ENCODE measurements at regions not wholly inside any gene's neighbourhood (a gene's known extent, or its start where the extent isn't known, plus 50 kb on each side); places are given as distances from the start of the nearest gene placed in this dataset.
A peak's percentile ranks its signal among the peaks of the same experiment; 100 is the strongest.

DNA sequence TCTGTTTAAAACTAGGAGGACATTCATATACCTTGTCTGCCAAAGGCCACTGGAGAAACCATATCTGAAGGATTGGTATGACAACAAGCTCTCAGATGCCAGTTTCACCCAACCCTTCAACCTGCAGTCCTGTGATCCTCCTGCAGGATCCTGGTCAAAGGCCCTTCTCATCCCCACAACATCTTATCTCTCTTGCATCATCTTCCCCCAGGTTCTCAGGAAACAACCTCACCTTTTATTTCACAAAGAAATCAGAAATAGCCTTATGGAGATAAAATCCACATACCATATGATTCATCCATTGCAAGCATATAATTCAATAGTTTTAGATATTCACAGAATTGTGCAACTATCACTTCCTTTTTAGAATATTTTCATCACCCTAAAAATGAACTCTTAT lies 104.0 kb upstream of the DSCAM start:
- H3K27me3 Mint-ChIP-seq = peaks cover under 1% of the 10 kb centered on the region
- no peak overlapping the region for H3K4me3 Mint-ChIP-seq
- no peaks in the 10 kb centered on the region for H3K9me3 Mint-ChIP-seq
- no peaks in the 10 kb centered on the region for H3K36me3 Mint-ChIP-seq
- no peaks in the 10 kb centered on the region for H3K4me1 Mint-ChIP-seq
- ATAC-seq = no peak
- no peak overlapping the region for H3K27ac Mint-ChIP-seq

DNA sequence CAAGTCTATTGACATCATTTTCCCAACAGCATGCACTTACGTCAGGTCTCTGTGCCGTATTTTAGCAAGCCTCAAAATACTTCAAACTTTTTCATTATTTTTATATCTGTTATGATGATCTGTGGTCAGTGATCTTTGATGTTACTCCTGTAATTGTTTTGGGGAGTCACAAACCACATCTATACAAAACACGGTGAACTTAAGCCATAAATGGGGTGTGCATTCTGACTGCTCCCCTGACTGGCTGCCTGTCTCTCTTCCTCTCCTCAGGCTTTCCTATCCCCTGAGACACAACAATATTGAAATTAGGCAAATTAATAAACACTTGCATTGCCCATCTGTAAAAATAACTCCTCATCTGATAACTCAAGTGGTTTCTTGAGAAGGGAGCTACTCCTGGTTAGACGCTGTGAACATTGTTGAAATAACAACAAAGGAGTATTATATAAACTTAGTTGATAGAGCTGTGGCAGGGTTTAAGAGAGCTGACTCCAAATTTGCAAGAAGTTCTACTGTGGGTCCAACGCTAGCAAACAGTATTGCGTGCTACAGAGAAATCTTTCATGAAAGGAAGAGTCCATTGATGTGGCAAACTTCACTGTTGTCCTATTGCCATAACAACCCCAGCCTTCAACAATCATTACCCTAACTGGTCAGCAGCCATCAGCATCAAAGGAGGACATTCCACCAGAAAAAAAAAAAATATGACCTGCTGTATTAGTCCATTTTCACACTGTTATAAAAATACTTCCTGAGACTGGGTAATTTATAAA lies 105.8 kb upstream of the DSCAM start:
- no peaks in the 10 kb centered on the region for H3K9me3 Mint-ChIP-seq
- H3K27ac Mint-ChIP-seq = no peak overlapping the region
- H3K4me1 Mint-ChIP-seq = no peaks in the 10 kb centered on the region
- no peak overlapping the region for H3K4me3 Mint-ChIP-seq
- H3K36me3 Mint-ChIP-seq = no peaks in the 10 kb centered on the region
- no peak for ATAC-seq
- H3K27me3 Mint-ChIP-seq = peaks cover 18% of the 10 kb centered on the region

DNA sequence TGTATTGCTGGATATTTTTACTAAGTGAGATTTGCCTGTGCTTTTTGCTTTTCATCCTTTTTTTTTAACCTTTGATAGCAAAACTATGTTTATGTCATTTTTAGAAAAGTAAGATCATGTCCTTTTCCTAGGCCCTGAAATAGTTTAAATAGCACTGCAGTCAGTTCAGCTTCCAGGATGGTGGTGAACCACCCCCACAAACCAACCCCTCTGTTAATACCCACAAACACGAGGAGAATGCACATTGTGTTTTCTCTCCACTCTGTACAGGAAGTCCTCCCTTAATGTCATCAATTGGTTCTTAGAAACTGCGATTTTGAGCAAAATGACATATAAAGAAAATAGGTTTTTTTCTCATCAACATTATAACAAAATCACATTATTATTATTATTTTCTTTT lies 117.7 kb upstream of the DSCAM start:
- no peaks in the 10 kb centered on the region for H3K4me1 Mint-ChIP-seq
- H3K9me3 Mint-ChIP-seq = peaks cover 9% of the 10 kb centered on the region
- no peak for ATAC-seq
- peaks cover 23% of the 10 kb centered on the region for H3K27me3 Mint-ChIP-seq
- H3K4me3 Mint-ChIP-seq = no peak overlapping the region
- no peaks in the 10 kb centered on the region for H3K36me3 Mint-ChIP-seq
- H3K27ac Mint-ChIP-seq = no peak overlapping the region

DNA sequence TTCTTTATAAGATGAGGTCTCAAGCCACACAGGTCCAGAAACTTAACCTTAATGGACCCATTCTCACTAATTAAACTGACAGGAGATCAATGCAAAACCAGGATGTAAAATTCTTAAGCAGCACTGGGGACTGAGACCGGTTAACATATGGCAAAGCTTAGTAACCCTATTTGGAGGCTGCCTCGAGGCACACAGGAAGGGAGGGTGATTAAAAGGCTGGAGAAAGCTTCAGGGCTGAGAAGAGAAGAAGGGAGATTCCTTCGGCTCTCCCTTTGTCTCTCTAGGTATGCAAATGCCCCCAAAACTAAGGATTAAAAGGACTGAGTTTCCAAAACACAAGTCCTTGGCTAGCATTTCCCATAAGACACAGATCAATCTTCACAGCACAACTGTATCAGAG lies 120.8 kb upstream of the DSCAM start:
- ATAC-seq = no peak
- H3K9me3 Mint-ChIP-seq = peaks cover 4% of the 10 kb centered on the region
- H3K4me3 Mint-ChIP-seq = no peak overlapping the region
- H3K36me3 Mint-ChIP-seq = no peaks in the 10 kb centered on the region
- H3K27me3 Mint-ChIP-seq = peaks cover 26% of the 10 kb centered on the region
- no peaks in the 10 kb centered on the region for H3K4me1 Mint-ChIP-seq
- H3K27ac Mint-ChIP-seq = no peak overlapping the region

DNA sequence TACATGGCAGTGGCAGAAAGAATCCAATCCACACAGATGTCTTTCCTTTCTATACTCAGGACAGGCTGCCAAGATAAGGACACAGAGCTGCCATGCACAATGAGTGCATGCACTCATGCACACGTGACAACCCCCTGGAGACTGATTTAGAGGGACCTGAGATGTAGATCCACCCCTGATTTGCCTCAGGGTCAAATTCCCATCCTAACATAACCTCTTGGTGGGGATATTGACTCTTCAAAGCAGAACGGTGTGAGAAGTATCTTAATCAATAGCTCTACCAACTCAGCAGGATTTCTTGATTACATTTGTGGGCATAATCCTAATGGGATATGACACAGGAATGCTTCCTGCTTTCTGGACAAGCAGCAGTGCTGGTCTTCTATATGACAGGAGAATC lies 125.2 kb upstream of the DSCAM start:
- Mint-ChIP-seq H3K4me1 (peaks cover 10% of the 10 kb centered on the region), H3K27ac (no peak overlapping the region), H3K9me3 (peaks cover 8% of the 10 kb centered on the region), H3K36me3 (no peaks in the 10 kb centered on the region), H3K4me3 (no peak overlapping the region), H3K27me3 (peaks cover 26% of the 10 kb centered on the region)
- ATAC-seq = no peak

DNA sequence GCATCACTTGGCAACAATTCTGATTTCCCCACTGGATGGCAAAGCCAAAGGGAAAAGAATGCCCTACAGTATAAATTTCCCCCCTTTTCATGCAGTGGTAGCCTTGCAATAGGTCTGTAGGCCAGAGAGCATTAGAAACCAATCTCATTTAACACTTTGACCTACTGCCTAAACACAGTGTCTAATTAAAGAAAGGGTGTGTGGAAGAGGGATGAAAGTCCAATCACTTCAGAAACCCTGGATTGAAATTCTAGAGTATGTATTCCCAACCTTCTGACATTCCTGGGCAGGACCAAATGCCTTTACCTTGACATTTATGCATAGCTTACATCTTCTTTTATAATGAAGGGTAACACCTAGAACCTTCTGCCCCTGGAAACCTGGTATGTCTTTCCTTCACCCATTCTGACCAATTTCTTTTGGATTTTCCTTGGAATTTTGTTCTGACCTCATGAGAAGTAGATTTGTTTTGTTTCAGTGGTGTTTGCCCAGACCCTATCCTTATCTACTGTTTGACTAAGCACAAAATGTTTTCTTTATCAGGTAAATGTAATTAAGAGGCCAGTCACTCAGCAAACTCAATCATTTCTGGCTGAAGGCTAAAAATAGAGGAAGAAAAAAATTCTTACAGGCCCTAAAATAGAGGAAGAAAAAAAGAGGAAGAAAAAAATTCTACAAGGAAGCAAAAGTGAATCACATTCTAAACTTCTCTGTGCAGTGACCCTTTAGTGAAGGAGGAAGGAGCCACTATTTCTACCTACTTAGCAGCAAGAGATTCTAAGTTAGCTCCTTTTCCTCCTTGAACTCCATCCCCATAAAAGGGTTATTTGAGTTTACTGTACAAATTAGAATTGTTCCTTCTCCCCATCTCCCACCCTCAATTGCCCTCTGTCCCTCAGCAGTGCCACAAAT lies 129.5 kb upstream of the DSCAM start:
- Mint-ChIP-seq H3K4me1 (peaks cover 10% of the 10 kb centered on the region), H3K4me3 (no peak overlapping the region), H3K36me3 (no peaks in the 10 kb centered on the region), H3K27me3 (peaks cover 6% of the 10 kb centered on the region), H3K27ac (peak overlapping the region; percentile 35), H3K9me3 (peaks cover 7% of the 10 kb centered on the region)
- ATAC-seq = no peak

DNA sequence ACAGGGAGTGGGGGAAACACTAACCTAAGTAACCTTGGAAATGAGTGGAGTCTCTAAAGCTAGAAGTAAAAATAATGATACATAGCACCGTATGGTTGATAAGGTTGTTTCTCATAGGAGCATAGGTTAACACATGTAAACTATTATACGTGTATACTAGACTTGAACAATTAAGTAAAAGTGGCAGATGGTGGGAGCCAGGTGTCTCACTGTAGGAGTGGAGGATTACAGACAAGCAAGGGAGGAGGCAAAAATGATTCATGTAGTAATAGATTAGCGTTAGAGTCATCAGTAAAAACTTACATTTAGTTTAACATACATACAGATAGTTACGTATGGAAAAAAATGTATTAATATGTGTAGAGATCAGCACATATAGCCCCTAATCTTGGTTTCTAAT lies 138.4 kb upstream of the DSCAM start:
- Mint-ChIP-seq H3K27ac (no peak overlapping the region), H3K4me3 (no peak overlapping the region), H3K27me3 (peaks cover 21% of the 10 kb centered on the region), H3K36me3 (no peaks in the 10 kb centered on the region), H3K9me3 (peaks cover 10% of the 10 kb centered on the region), H3K4me1 (no peaks in the 10 kb centered on the region)
- no peak for ATAC-seq

DNA sequence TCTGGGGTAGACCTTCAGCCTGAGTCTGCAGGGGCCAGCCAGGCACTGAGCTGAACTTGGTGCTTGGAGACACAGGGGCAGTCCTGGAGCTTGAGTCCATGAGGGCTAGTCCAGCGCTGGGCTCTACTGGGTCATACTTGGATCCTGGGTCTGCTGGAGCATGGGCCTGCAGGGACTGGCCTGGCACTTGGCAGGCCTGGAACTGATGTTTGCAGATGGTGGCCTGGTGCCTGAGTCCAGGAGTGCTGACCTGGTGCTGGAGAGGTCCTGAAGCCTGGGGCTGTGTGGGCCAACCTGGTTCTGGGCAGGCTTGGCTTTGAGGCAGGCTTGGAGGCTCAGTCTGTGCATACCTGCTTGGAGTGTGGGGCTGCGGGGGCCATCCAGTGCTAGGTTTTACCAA lies 143.4 kb upstream of the DSCAM start:
- H3K4me3 Mint-ChIP-seq = no peak overlapping the region
- H3K27ac Mint-ChIP-seq = no peak overlapping the region
- H3K27me3 Mint-ChIP-seq = no peaks in the 10 kb centered on the region
- H3K9me3 Mint-ChIP-seq = peaks cover under 1% of the 10 kb centered on the region
- peak; percentile 58 for ATAC-seq
- no peaks in the 10 kb centered on the region for H3K4me1 Mint-ChIP-seq
- H3K36me3 Mint-ChIP-seq = no peaks in the 10 kb centered on the region

DNA sequence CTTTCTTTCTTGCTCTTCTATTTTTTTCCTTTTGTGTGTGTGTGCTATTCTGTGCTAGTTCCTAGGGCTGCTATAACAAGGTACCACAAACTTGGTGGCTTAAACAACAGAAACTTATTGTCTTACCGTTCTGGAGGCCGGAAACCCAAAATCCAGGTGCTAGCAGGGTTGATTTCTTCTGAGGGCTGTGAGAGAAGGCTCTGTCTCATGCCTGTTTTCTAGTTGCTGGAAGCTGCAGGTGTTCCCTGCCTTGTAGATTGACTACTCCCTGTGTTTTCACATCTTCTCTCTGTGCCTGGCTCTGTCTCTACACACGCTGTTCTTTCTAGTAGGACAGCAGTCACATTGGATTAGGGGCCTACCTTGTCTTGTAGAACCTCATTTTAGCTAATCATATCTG lies 150.9 kb upstream of the DSCAM start:
- Mint-ChIP-seq H3K27ac (no peak overlapping the region), H3K27me3 (no peaks in the 10 kb centered on the region), H3K36me3 (peaks cover 6% of the 10 kb centered on the region), H3K9me3 (peaks cover 7% of the 10 kb centered on the region), H3K4me3 (no peak overlapping the region), H3K4me1 (no peaks in the 10 kb centered on the region)
- ATAC-seq = no peak

DNA sequence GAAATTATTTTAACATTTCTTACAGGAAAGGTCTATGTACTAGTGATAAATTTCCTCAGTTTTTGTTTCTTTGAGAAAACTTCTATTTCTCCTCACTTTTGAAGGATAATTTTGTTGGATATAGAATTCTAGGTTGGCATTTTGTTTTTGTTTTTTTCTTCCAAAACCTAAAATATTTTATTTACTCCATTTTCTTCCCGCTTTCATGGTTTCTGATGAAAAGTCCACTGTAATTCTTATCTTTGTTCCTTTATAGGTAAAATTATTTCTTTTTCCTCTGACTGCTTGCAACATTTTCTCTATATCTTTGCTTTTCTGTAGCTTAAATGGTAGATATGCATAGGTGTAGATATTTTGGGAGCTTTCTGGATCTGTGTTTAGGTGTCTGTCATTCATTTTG lies 153.9 kb upstream of the DSCAM start:
- Mint-ChIP-seq H3K4me3 (no peak overlapping the region), H3K9me3 (peaks cover 7% of the 10 kb centered on the region), H3K27me3 (no peaks in the 10 kb centered on the region), H3K27ac (no peak overlapping the region), H3K4me1 (no peaks in the 10 kb centered on the region), H3K36me3 (peaks cover 6% of the 10 kb centered on the region)
- no peak for ATAC-seq

DNA sequence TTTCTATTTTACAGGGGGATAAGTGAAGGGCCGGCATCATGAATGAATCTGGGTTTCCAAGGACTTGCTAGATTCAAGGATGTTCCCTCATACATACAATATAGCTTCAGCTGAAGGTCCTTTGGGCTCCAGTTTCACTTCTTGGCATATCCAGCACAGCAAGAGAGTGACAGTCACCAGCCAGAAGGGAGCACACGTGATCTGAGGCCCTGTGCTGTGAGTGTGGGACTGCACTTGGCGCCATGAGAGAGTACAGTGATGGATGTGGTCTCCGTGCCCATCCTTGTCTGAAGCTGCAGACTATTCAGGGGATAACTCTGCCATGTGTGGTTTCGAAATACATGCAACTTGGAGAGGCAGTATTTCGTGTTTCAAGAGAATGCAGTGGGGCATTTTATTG lies 159.7 kb upstream of the DSCAM start:
- no peak overlapping the region for H3K27ac Mint-ChIP-seq
- ATAC-seq = no peak
- H3K9me3 Mint-ChIP-seq = no peaks in the 10 kb centered on the region
- no peak overlapping the region for H3K4me3 Mint-ChIP-seq
- H3K27me3 Mint-ChIP-seq = peaks cover 9% of the 10 kb centered on the region
- H3K36me3 Mint-ChIP-seq = no peaks in the 10 kb centered on the region
- H3K4me1 Mint-ChIP-seq = no peaks in the 10 kb centered on the region

DNA sequence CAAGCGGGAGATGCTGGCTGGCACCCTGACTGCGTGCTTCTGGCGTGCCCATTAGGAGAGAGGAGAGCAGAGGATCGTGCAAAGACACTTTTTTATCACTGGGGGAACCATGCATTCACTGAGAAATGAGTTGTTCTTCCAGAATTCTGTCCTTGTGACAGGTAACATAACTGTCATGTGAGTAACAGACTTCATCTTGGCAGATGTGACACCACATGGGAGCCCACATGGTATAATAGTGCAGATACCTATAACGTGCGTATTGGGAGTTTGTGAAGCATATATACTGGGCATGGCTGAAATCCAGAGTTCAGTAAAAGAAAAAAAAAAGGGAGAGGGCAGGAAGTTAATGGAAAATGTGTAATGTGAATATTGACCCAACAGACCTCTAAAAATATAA lies 159.6 kb upstream of the BACE2 start:
- Mint-ChIP-seq H3K4me3 (no peak overlapping the region), H3K4me1 (no peaks in the 10 kb centered on the region), H3K36me3 (no peaks in the 10 kb centered on the region), H3K27ac (no peak overlapping the region), H3K9me3 (no peaks in the 10 kb centered on the region), H3K27me3 (peaks cover 9% of the 10 kb centered on the region)
- no peak for ATAC-seq

DNA sequence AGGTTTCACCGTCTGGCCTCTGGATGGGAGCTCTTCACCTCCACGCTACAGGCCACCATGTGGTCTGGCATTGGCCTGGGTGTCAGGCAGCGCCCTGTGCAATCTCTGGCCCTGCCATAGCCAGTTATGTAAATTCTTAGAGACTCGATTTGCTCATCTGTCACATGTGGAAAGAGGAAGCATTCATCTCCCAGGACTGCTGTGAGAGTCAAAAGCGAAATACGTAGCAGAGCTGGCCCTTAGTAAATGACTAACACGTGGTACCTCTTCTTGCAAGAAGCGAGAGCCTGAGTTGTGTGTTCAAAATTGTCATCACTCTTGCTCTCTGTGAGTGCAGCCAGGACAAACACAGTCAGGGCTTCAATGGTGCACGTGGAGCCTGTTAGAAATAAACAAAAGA lies 159.0 kb upstream of the BACE2 start:
- H3K27ac Mint-ChIP-seq = no peak overlapping the region
- no peaks in the 10 kb centered on the region for H3K4me1 Mint-ChIP-seq
- H3K4me3 Mint-ChIP-seq = no peak overlapping the region
- H3K9me3 Mint-ChIP-seq = no peaks in the 10 kb centered on the region
- H3K36me3 Mint-ChIP-seq = no peaks in the 10 kb centered on the region
- peaks cover 9% of the 10 kb centered on the region for H3K27me3 Mint-ChIP-seq
- no peak for ATAC-seq

DNA sequence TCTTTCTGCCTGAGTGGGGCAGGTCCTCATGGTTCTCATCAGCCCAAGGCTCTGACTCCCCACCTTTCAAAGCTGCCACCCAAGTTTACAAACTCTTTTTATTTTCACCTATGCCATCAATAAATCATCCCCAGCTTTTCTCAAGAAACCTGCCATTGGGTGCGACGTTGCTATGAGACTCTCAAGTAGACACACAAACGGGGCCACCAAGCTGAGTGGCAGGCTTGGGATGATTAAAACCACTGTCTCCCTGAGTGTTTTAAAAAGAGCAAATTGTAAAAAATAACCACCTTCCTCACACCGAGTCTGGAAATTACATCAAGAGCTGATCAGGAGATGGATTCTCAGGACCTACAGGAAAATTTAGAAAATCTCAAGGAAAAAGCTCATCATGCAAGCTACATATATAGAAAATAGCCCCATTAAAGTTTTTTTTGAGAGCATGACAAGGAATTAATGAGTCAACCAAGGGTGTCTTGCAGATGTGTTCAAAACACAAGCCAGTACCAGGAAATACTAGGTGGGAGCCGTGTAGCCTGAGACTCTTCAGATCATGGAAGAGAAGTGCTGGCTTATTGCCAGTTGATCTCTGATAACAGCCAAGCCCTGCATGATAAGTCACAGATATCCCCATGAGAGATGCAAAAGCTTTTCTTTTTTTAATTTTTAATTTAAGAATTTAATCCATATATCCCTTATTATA lies 158.4 kb upstream of the BACE2 start:
- no peaks in the 10 kb centered on the region for H3K36me3 Mint-ChIP-seq
- H3K4me3 Mint-ChIP-seq = no peak overlapping the region
- no peaks in the 10 kb centered on the region for H3K9me3 Mint-ChIP-seq
- ATAC-seq = no peak
- peaks cover 9% of the 10 kb centered on the region for H3K27me3 Mint-ChIP-seq
- no peaks in the 10 kb centered on the region for H3K4me1 Mint-ChIP-seq
- H3K27ac Mint-ChIP-seq = no peak overlapping the region

DNA sequence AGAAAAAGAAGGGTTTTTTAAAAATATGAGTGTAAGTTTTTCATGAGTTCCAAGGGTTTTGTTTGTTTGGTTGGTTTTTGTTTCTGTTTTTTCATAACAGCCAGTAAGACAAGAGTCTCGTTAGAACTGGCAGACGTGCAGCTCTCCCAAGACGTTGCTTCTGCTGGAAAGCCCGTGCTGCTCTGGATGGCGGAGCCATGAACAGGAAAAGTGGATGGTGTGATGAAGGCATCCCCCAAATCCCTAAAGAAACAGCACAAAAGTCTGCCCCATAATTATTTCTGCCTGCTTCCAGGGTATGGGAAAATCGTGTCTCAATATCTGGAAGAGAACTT lies 157.9 kb upstream of the BACE2 start:
- no peaks in the 10 kb centered on the region for H3K36me3 Mint-ChIP-seq
- ATAC-seq = no peak
- H3K9me3 Mint-ChIP-seq = no peaks in the 10 kb centered on the region
- peaks cover 9% of the 10 kb centered on the region for H3K27me3 Mint-ChIP-seq
- no peak overlapping the region for H3K4me3 Mint-ChIP-seq
- H3K27ac Mint-ChIP-seq = no peak overlapping the region
- H3K4me1 Mint-ChIP-seq = no peaks in the 10 kb centered on the region
